ENCODE measurements at regions not wholly inside any gene's neighbourhood (a gene's known extent, or its start where the extent isn't known, plus 50 kb on each side); places are given as distances from the start of the nearest gene placed in this dataset.
"Not testable (repeated sequence)": the region's sequence is repeated elsewhere in the genome, so short reads cannot be mapped to it uniquely, and the experiment has no call there.

GRCh38 chr12:18840997-18841396 is 103.1 kb downstream of the CAPZA3 start:
- in situ Hi-C loops (cut with HindIII; ENCODE audit: low sequenced_read_pairs), result not testable (repeated sequence)

DNA sequence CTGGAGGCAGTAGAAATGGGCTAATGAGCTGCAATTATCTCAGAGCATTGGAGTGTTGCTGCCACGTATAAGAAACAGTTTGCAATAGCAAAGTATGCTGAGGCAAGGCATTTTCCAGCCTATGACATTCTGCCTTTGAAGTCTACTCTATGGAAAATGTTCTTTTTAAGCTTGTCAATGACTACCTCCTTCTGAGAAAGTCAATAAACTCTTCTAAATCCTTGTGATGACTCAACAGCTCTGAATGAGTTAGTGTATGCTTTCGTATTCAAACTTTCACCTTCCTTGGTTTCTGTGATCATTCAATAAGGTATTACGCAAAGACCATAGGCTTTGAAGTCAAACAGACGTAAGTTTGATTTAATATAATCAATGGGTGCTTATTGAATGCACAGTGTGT is 111.2 kb downstream of the CAPZA3 start:
- in situ Hi-C loops (cut with HindIII; ENCODE audit: low sequenced_read_pairs), result loop anchor here (5.0 kb wide), 1 partner anchor 93 kb away; no protein-coding TSS in a partner anchor

- in situ Hi-C loops (cut with HindIII; ENCODE audit: low sequenced_read_pairs), result loop anchor here (5.0 kb wide), 1 partner anchor 93 kb away; no protein-coding TSS in a partner anchor
These were observed 111.8 kb downstream of the CAPZA3 start for GRCh38 chr12:18849761-18850160.

DNA sequence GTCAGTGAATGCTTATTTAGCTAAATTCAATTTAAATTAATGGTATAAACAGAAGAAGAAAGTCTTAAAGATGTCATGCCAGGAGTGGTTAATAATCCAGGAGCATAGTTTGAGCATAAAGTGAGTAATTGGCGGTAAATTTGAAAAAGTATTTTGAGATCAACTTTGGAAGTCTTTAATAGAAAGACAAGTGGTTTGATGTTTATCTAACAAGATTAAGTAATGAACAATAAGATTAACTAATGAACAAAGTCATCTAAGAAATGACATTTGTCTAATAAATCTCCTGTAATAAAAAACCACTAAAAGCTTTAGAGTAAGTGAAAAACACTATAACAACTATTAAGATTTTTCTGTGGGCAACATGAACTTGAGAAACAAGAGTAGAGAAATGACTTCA is 112.8 kb downstream of the CAPZA3 start:
- in situ Hi-C loops (cut with HindIII; ENCODE audit: low sequenced_read_pairs), result no loop called here

GRCh38 chr12:18851271-18851670 is 113.4 kb downstream of the CAPZA3 start:
- in situ Hi-C loops (cut with HindIII; ENCODE audit: low sequenced_read_pairs), result no loop called here

DNA sequence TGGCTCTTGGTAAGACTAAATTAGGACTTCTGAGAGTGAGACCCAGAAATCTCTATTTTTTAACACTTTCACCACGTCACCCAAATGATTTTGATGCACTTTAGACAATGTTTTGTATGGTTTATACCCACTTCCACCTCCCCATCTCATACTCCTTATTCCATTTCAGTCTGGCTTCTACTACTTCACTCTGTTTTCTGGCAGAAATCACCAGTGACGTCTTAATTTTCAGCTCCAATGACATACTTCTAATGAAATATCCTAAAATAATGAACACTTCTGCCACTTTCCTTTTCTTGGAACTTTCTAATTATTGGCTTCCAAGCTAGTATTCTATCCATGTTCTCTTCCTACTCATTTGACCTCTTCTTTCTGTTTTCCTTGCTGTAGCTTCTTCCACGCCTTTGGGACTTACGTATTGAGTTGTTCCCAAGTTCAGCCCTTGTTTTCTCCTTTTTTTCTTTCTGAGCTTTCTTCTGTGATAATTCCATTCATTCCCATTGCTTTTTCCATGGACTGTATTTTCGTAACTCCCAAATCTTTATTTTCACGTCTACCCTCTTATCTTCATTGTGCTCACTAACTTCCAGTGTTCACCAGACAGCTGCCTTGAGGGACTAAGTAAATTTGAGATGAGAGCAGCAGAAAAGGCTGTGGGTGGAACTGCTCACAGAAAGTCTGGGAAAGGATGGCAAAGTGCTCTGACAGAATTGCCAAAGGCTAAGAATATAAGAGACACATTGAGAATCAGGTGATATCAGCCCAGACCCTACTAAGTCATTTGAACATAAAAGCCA is 115.8 kb downstream of the CAPZA3 start:
- in situ Hi-C loops (cut with HindIII; ENCODE audit: low sequenced_read_pairs), result no loop called here

DNA sequence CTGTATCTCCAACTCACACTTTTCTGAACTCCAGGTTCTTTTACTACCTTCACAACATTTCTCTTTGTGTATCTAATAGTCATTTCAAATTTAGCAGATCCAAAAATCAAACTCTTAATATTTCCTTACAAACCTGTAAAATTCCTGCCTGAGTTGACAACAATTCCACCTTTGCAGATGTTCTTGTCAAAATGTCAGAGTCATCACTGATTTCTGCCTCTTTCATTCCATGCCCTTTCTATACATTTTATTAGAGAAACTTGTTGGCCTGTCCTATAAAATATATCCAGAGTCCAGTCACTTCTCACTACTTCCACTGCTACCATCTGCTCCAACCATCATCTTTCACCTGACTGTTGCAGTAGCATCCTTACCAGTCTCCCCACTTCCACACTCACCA is 119.7 kb downstream of the CAPZA3 start:
- in situ Hi-C loops (cut with HindIII; ENCODE audit: low sequenced_read_pairs), result no loop called here

- in situ Hi-C loops (cut with HindIII; ENCODE audit: low sequenced_read_pairs), result no loop called here
These were observed 121.5 kb downstream of the CAPZA3 start for GRCh38 chr12:18859400-18859799.

GRCh38 chr12:18861287-18861858 is 123.5 kb downstream of the CAPZA3 start:
- in situ Hi-C loops (cut with HindIII; ENCODE audit: low sequenced_read_pairs), result no loop called here

- in situ Hi-C loops (cut with HindIII; ENCODE audit: low sequenced_read_pairs), result no loop called here
These were observed 126.0 kb downstream of the CAPZA3 start for GRCh38 chr12:18863769-18864500.

GRCh38 chr12:18864900-18865561 is 127.1 kb downstream of the CAPZA3 start:
- in situ Hi-C loops (cut with HindIII; ENCODE audit: low sequenced_read_pairs), result no loop called here

GRCh38 chr12:18868717-18869116 is 130.8 kb downstream of the CAPZA3 start:
- in situ Hi-C loops (cut with HindIII; ENCODE audit: low sequenced_read_pairs), result no loop called here

- in situ Hi-C loops (cut with HindIII; ENCODE audit: low sequenced_read_pairs), result no loop called here
These were observed 134.9 kb downstream of the CAPZA3 start for GRCh38 chr12:18872770-18873169.

- in situ Hi-C loops (cut with HindIII; ENCODE audit: low sequenced_read_pairs), result no loop called here
These were observed 140.8 kb downstream of the CAPZA3 start for GRCh38 chr12:18878676-18879180.

- in situ Hi-C loops (cut with HindIII; ENCODE audit: low sequenced_read_pairs), result no loop called here
These were observed 144.8 kb downstream of the CAPZA3 start for GRCh38 chr12:18882690-18883089.

- in situ Hi-C loops (cut with HindIII; ENCODE audit: low sequenced_read_pairs), result no loop called here
These were observed 149.0 kb downstream of the CAPZA3 start for GRCh38 chr12:18886962-18887361.

DNA sequence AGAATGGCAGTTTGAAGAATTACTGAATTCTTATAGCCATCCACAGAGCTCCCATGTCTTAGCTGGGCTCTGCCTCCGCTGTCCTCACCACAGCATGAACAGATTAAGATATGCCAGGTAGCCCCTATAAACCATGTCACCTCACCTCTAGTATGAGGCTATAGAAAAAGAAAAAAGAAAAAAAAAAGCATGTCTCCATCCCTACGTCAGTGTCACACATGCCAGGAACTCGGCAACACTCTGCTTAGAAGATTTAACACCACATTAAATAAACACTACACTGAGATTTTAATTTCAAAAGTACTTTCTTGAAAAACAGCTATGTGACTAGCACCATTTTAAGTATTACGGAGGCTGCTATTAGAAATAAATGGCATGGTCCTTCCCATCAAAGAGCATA is 149.4 kb downstream of the CAPZA3 start:
- in situ Hi-C loops (cut with HindIII; ENCODE audit: low sequenced_read_pairs), result no loop called here

GRCh38 chr12:18888047-18888446 is 150.1 kb downstream of the CAPZA3 start:
- in situ Hi-C loops (cut with HindIII; ENCODE audit: low sequenced_read_pairs), result no loop called here

DNA sequence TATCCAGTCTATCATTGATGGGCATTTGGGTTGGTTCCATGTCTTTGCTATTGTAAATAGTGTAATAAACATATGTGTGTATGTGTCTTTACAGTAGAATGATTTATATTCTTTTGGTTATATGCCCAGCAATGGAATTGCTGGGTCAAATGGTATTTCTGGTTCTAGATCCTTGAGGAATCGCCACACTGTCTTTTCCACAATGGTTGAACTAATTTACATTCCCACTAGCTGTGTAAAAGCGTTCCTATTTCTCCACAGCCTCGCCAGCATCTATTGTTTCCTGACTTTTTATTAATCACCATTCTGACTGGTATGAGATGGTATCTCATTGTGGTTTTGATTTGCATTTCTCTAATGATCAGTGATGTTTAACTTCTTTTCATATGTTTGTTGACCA is 152.7 kb downstream of the CAPZA3 start:
- in situ Hi-C loops (cut with HindIII; ENCODE audit: low sequenced_read_pairs), result not testable (repeated sequence)

- in situ Hi-C loops (cut with HindIII; ENCODE audit: low sequenced_read_pairs), result no loop called here
These were observed 157.6 kb downstream of the CAPZA3 start for GRCh38 chr12:18895540-18895939.

DNA sequence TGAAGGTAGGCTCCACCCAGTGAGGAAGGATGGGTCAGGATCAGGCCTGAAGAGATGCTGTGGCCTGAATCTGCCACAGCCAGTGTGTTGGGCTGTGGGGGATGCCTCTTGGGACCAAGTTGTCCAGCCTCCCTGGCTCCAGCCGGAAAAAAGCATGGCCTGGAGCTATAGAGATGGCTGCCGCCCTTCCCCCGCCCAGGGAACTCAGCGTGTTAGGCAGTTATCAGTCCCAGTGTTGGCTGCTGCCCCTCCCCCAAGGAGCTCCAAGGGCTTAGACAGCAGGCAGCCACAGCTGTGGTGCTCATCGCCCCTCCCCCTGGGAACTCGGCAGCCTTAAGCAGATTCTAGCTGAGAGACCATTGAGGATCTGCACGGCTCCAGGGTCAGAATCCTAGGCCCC is 158.0 kb downstream of the CAPZA3 start:
- in situ Hi-C loops (cut with HindIII; ENCODE audit: low sequenced_read_pairs), result no loop called here
